Astrocyte (in vitro differentiated cells and primary cell): ENCODE measurements at regions not wholly inside any gene's neighbourhood (a gene's known extent, or its start where the extent isn't known, plus 50 kb on each side); places are given as distances from the start of the nearest gene placed in this dataset.

Experiments used
- DNase-seq: peaks from one replicate; pipeline ENCODE4 v3.0.0-alpha.2; 2010; ENCODE audit warnings: low read depth
- FAIRE-seq: peaks from 2 replicates; lab custom pipeline; 2011; peaks lifted over from hg19 to GRCh38; lab: Jason Lieb, UNC
- H2AFZ ChIP-seq: 2 replicates; pipeline ENCODE4 v1.6.0; 2012; ENCODE audit warnings: low read depth, low read length, inconsistent platforms
- H3K27ac ChIP-seq: 2 replicates; pipeline ENCODE4 v1.5.1; 2011; ENCODE audit warnings: low read depth, low read length, inconsistent platforms
- H3K27me3 ChIP-seq: 2 replicates; pipeline ENCODE4 v1.6.0; 2011; ENCODE audit warnings: low read length, inconsistent platforms; ENCODE audit not compliant: insufficient read depth
- H3K36me3 ChIP-seq: 2 replicates; pipeline ENCODE4 v1.5.1; 2011; ENCODE audit warnings: low read length, inconsistent platforms; ENCODE audit not compliant: insufficient read depth
- H3K4me1 ChIP-seq: 2 replicates; pipeline ENCODE4 v1.5.1; 2011; ENCODE audit warnings: low read length, inconsistent platforms; ENCODE audit not compliant: insufficient read depth
- H3K4me2 ChIP-seq: 2 replicates; pipeline ENCODE4 v1.6.0; 2012; ENCODE audit warnings: low read length, inconsistent platforms
- H3K4me3 ChIP-seq: 2 replicates; pipeline ENCODE4 v1.5.1; 2011; ENCODE audit warnings: low read depth, mild to moderate bottlenecking, low read length, inconsistent platforms; ENCODE audit not compliant: insufficient read depth
- H3K79me2 ChIP-seq: 2 replicates; pipeline ENCODE4 v1.6.0; 2012; ENCODE audit warnings: mild to moderate bottlenecking, low read length, inconsistent platforms; ENCODE audit not compliant: insufficient read depth
- H3K9ac ChIP-seq: 2 replicates; pipeline ENCODE4 v1.6.0; 2012; ENCODE audit warnings: mild to moderate bottlenecking, low read length, inconsistent platforms
- H3K9me3 ChIP-seq: 2 replicates; pipeline ENCODE4 v1.5.1; 2012; ENCODE audit warnings: low read depth, mild to moderate bottlenecking, low read length, inconsistent platforms; ENCODE audit not compliant: insufficient read depth
- H4K20me1 ChIP-seq: 2 replicates; pipeline ENCODE4 v1.6.0; 2012; ENCODE audit warnings: low read length, inconsistent platforms; ENCODE audit not compliant: insufficient read depth
- H3K27ac Mint-ChIP-seq: one replicate; pipeline ENCODE4 v1.8.0; 2021; ENCODE audit warnings: mild to moderate bottlenecking, mixed read lengths; ENCODE audit not compliant: unreplicated experiment
- H3K27me3 Mint-ChIP-seq: one replicate; pipeline ENCODE4 v1.8.0; 2021; ENCODE audit warnings: low read depth, mixed read lengths; ENCODE audit not compliant: unreplicated experiment
- H3K36me3 Mint-ChIP-seq: one replicate; pipeline ENCODE4 v1.8.0; 2021; ENCODE audit warnings: low read depth, mixed read lengths; ENCODE audit not compliant: unreplicated experiment
- H3K4me1 Mint-ChIP-seq: one replicate; pipeline ENCODE4 v1.8.0; 2021; ENCODE audit warnings: low read depth, mixed read lengths; ENCODE audit not compliant: unreplicated experiment
- H3K4me3 Mint-ChIP-seq: one replicate; pipeline ENCODE4 v1.8.0; 2021; ENCODE audit warnings: mild to moderate bottlenecking, moderate library complexity, mixed read lengths; ENCODE audit not compliant: unreplicated experiment
- H3K9me3 Mint-ChIP-seq: one replicate; pipeline ENCODE4 v1.8.0; 2021; ENCODE audit warnings: mild to moderate bottlenecking, mixed read lengths; ENCODE audit not compliant: unreplicated experiment
- CTCF ChIP-seq: IDR thresholded peaks from 2 replicates; pipeline ENCODE4 v1.5.1; 2011; ENCODE audit warnings: low read depth, mild to moderate bottlenecking, inconsistent platforms, low read length, moderate library complexity; ENCODE audit not compliant: insufficient read depth
- EZH2 ChIP-seq: IDR thresholded peaks from 2 replicates; pipeline ENCODE4 v1.6.1; 2012; ENCODE audit warnings: mild to moderate bottlenecking, low read length, inconsistent platforms; ENCODE audit not compliant: insufficient read depth

- Mint-ChIP-seq H3K27ac (no peak overlapping the region), H3K4me1 (no peaks in the 10 kb centered on the region), H3K27me3 (no peaks in the 10 kb centered on the region), H3K36me3 (no peaks in the 10 kb centered on the region), H3K4me3 (no peak overlapping the region), H3K9me3 (no peaks in the 10 kb centered on the region)
- DNase-seq (no peak), FAIRE-seq (no peak)
- Histone ChIP-seq H3K27me3 (peaks cover 2% of the 10 kb centered on the region), H3K4me2 (no peak overlapping the region), H2AFZ (no peak overlapping the region), H3K9me3 (no peaks in the 10 kb centered on the region), H3K27ac (no peak overlapping the region), H3K4me3 (no peak overlapping the region), H3K9ac (no peak overlapping the region), H3K4me1 (no peaks in the 10 kb centered on the region), H3K36me3 (no peaks in the 10 kb centered on the region), H3K79me2 (no peaks in the 10 kb centered on the region), H4K20me1 (no peaks in the 10 kb centered on the region)
- TF ChIP-seq EZH2 (no peak), CTCF (no peak)
Observed at GRCh38 chr4:4687935-4688727, 146.3 kb upstream of the STX18 start.

GRCh38 chr4:4687100-4687499, 145.3 kb upstream of the STX18 start:
- no peaks in the 10 kb centered on the region for H4K20me1 ChIP-seq
- no peak overlapping the region for H3K4me3 Mint-ChIP-seq
- H3K4me3 ChIP-seq: no peak overlapping the region
- H3K4me2 ChIP-seq: no peak overlapping the region
- H3K79me2 ChIP-seq: no peaks in the 10 kb centered on the region
- no peak overlapping the region for H2AFZ ChIP-seq
- H3K36me3 ChIP-seq: no peaks in the 10 kb centered on the region
- FAIRE-seq (no peak), DNase-seq (no peak)
- no peak overlapping the region for H3K27ac Mint-ChIP-seq
- H3K4me1 ChIP-seq: no peaks in the 10 kb centered on the region
- H3K9me3 ChIP-seq: no peaks in the 10 kb centered on the region
- H3K9ac ChIP-seq: no peak overlapping the region
- H3K27ac ChIP-seq: no peak overlapping the region
- H3K9me3 Mint-ChIP-seq: no peaks in the 10 kb centered on the region
- no peak for TF ChIP-seq EZH2
- no peak for TF ChIP-seq CTCF
- no peaks in the 10 kb centered on the region for H3K36me3 Mint-ChIP-seq
- H3K27me3 Mint-ChIP-seq: peaks cover under 1% of the 10 kb centered on the region
- no peaks in the 10 kb centered on the region for H3K4me1 Mint-ChIP-seq
- H3K27me3 ChIP-seq: peaks cover 2% of the 10 kb centered on the region
